Hepatocyte (in vitro differentiated cells): ENCODE measurements at regions not wholly inside any gene's neighbourhood (a gene's known extent, or its start where the extent isn't known, plus 50 kb on each side); places are given as distances from the start of the nearest gene placed in this dataset.

Source experiments
- CTCF ChIP-seq: fragments of 200-600 bp; sonication (generic); IDR thresholded peaks from 2 replicates; pipeline ENCODE4 v1.5.1; 2016; ENCODE audit warnings: antibody characterized with exemption, mild to moderate bottlenecking; ENCODE audit not compliant: poor library complexity
- EZH2 ChIP-seq: fragments of 200-600 bp; sonication (generic); IDR thresholded peaks from 2 replicates; pipeline ENCODE4 v1.6.1; 2016; ENCODE audit warnings: antibody characterized with exemption, mild to moderate bottlenecking, borderline replicate concordance

- TF ChIP-seq EZH2 (no peak), CTCF (no peak)
Measured at GRCh38 chr1:216926720-216927510, 203.7 kb upstream of the ESRRG start.
